HepG2 (cell line): ENCODE measurements at regions not wholly inside any gene's neighbourhood (a gene's known extent, or its start where the extent isn't known, plus 50 kb on each side); places are given as distances from the start of the nearest gene placed in this dataset.

Experiments
- ATAC-seq: fragments of 200-7000 bp; cut with Tn5 transposase; 3 replicates; pipeline ENCODE4 v1.9.1; 2020; ENCODE audit warnings: mild to moderate bottlenecking, moderate library complexity
- BruUV-seq: library from RNA; stranded (reverse); fragments of 400-500 nt; replicated peaks from 2 replicates; lab custom pipeline; 2021; lab: Mats Ljungman, UMichigan
- CTCF ChIA-PET: fragments of 300-600 bp; formaldehyde crosslinking; extraction: SDS; loops from one replicate; lab custom pipeline; 2021; ENCODE audit warnings: low total read pairs, inconsistent platforms, low intra/inter-chr PET ratio; lab: Yijun Ruan, JAX
- POLR2A ChIA-PET: fragments of 350-600 bp; sonication (Branson Sonifier 250); formaldehyde crosslinking; loops from one replicate; lab custom pipeline; 2020; ENCODE audit warnings: antibody characterized with exemption, inconsistent platforms; lab: Yijun Ruan, JAX
- DNase-seq: peaks from one replicate; pipeline ENCODE4 v3.0.0-alpha.2; 2015; ENCODE audit warnings: low spot score
- FAIRE-seq: peaks from 3 replicates; lab custom pipeline; 2011; peaks lifted over from hg19 to GRCh38; lab: Jason Lieb, UNC
- H2AFZ ChIP-seq: one replicate; pipeline ENCODE4 v1.6.1; 2011; ENCODE audit warnings: low read length, inconsistent platforms
- H3K27ac ChIP-seq: fragments of 300-600 bp; 3 replicates; pipeline ENCODE4 v1.8.0; 2011; ENCODE audit warnings: mixed run types, mild to moderate bottlenecking, mixed read lengths, low read length, inconsistent platforms; ENCODE audit not compliant: insufficient read depth; ENCODE audit errors: extremely low read length
- H3K27me3 ChIP-seq, 2 experiments: fragments of 200-600 bp in 1 of 2; 2 replicates in 1 of 2; 3 replicates in 1 of 2; pipeline versions ENCODE4 v1.6.0 to v1.8.0; 2011; ENCODE audit warnings: low read length in 2 of 2, mild to moderate bottlenecking in 2 of 2, moderate library complexity in 2 of 2, inconsistent platforms in 1 of 2; ENCODE audit not compliant: insufficient read depth in 2 of 2, control insufficient read depth in 1 of 2
- H3K36me3 ChIP-seq, 2 experiments: fragments of 200-600 bp in 1 of 2; replicated peaks in 1 of 2; 2 replicates in 1 of 2; 3 replicates in 1 of 2; pipeline versions ENCODE4 v1.5.1 to v1.8.0; 2011; ENCODE audit warnings: low read length in 2 of 2, inconsistent platforms in 1 of 2; ENCODE audit not compliant: insufficient read depth in 2 of 2, control insufficient read depth in 1 of 2
- H3K4me1 ChIP-seq: 2 replicates; pipeline ENCODE4 v1.5.1; 2012; ENCODE audit warnings: low read length, inconsistent platforms; ENCODE audit not compliant: insufficient read depth
- H3K4me2 ChIP-seq: 2 replicates; pipeline ENCODE4 v1.6.0; 2011; ENCODE audit warnings: low read depth, low read length, inconsistent platforms
- H3K4me3 ChIP-seq, 3 experiments: fragments of 200-600 bp in 1 of 3; sonication (generic), shearing (Covaris generic) in 1 of 3; replicated peaks in 1 of 3; 2 replicates each; pipeline ENCODE4 v1.5.1; 2011 to 2016; ENCODE audit warnings: low read length in 3 of 3, inconsistent platforms in 2 of 3, low read depth in 2 of 3, mild to moderate bottlenecking in 2 of 3, control low read depth in 1 of 3, mixed read lengths in 1 of 3; ENCODE audit not compliant: insufficient read depth in 1 of 3
- H3K79me2 ChIP-seq: one replicate; pipeline ENCODE4 v1.6.1; 2011; ENCODE audit warnings: low read length, inconsistent platforms; ENCODE audit not compliant: insufficient read depth
- H3K9ac ChIP-seq: 2 replicates; pipeline ENCODE4 v1.6.0; 2011; ENCODE audit warnings: mild to moderate bottlenecking, low read depth, low read length, inconsistent platforms; ENCODE audit not compliant: insufficient read depth
- H3K9me3 ChIP-seq: 2 replicates; pipeline ENCODE4 v1.5.1; 2012; ENCODE audit warnings: mild to moderate bottlenecking, low read length
- H4K20me1 ChIP-seq: 2 replicates; pipeline ENCODE4 v1.6.0; 2011; ENCODE audit warnings: inconsistent platforms, mild to moderate bottlenecking, low read length, moderate library complexity; ENCODE audit not compliant: insufficient read depth
- AGO1 ChIP-seq: fragments of 200-400 bp; formaldehyde crosslinking; IDR thresholded peaks from 2 replicates; pipeline ENCODE4 v1.6.1; 2017; ENCODE audit warnings: mild to moderate bottlenecking, low read depth, low read length, moderate library complexity; ENCODE audit not compliant: poor library complexity, severe bottlenecking
- ARID2 ChIP-seq: sonication (generic); formaldehyde crosslinking; IDR thresholded peaks from 2 replicates; pipeline ENCODE4 v1.8.1; 2022; ENCODE audit warnings: mild to moderate bottlenecking, missing genetic modification reagents, borderline replicate concordance
- CENPT ChIP-seq: sonication (generic); formaldehyde crosslinking; IDR thresholded peaks from 2 replicates; pipeline ENCODE4 v1.8.0; 2022; ENCODE audit warnings: low read depth, mild to moderate bottlenecking, moderate library complexity, missing genetic modification reagents
- ELF1 ChIP-seq: sonication (generic); formaldehyde crosslinking; IDR thresholded peaks from 2 replicates; pipeline ENCODE4 v1.4.0; 2020; ENCODE audit warnings: missing genetic modification reagents
- MTA1 ChIP-seq: sonication (generic); formaldehyde crosslinking; IDR thresholded peaks from 2 replicates; pipeline ENCODE4 v1.4.0; 2020; ENCODE audit warnings: missing genetic modification reagents, mild to moderate bottlenecking, borderline replicate concordance
- PITX1 ChIP-seq: sonication (generic); formaldehyde crosslinking; IDR thresholded peaks from 2 replicates; pipeline ENCODE4 v1.5.1; 2020; ENCODE audit warnings: mild to moderate bottlenecking, missing genetic modification reagents
- PRMT3 ChIP-seq: sonication (generic); formaldehyde crosslinking; IDR thresholded peaks from 2 replicates; pipeline ENCODE4 v1.8.1; 2022; ENCODE audit warnings: low read depth, mild to moderate bottlenecking, moderate library complexity, missing genetic modification reagents, borderline replicate concordance
- SETDB1 ChIP-seq: sonication (generic); formaldehyde crosslinking; IDR thresholded peaks from 2 replicates; pipeline ENCODE4 v1.5.1; 2020; ENCODE audit warnings: missing genetic modification reagents, mild to moderate bottlenecking, borderline replicate concordance
- WIZ ChIP-seq: sonication (generic); formaldehyde crosslinking; IDR thresholded peaks from 2 replicates; pipeline ENCODE4 v1.5.1; 2020; ENCODE audit warnings: mild to moderate bottlenecking, missing genetic modification reagents
- ZBTB21 ChIP-seq: sonication (generic); formaldehyde crosslinking; IDR thresholded peaks from 2 replicates; pipeline ENCODE4 v1.4.0; 2020; ENCODE audit warnings: missing genetic modification reagents
- ZC3H13 ChIP-seq: sonication (generic); formaldehyde crosslinking; IDR thresholded peaks from 2 replicates; pipeline ENCODE4 v1.8.1; 2023; ENCODE audit warnings: mild to moderate bottlenecking, missing genetic modification reagents, moderate library complexity
- ZNF18 ChIP-seq: sonication (generic); formaldehyde crosslinking; IDR thresholded peaks from 2 replicates; pipeline ENCODE4 v1.8.0; 2022; ENCODE audit warnings: mild to moderate bottlenecking, missing genetic modification reagents; ENCODE audit not compliant: insufficient replicate concordance
- ZNF281 ChIP-seq: sonication (generic); formaldehyde crosslinking; IDR thresholded peaks from 2 replicates; pipeline ENCODE4 v1.4.0; 2020; ENCODE audit warnings: missing genetic modification reagents, borderline replicate concordance
- ZNF30 ChIP-seq: sonication (generic); formaldehyde crosslinking; IDR thresholded peaks from 2 replicates; pipeline ENCODE4 v1.5.0; 2020; ENCODE audit warnings: mild to moderate bottlenecking, missing genetic modification reagents
- ZNF720 ChIP-seq: sonication (generic); formaldehyde crosslinking; IDR thresholded peaks from 2 replicates; pipeline ENCODE4 v1.4.0; 2020; ENCODE audit warnings: missing genetic modification reagents
- WGBS: methylation state at CpG from one replicate; pipeline ENCODE4 v1.1.6; 2017; ENCODE audit warnings: low lambda C conversion rate; 5-methylcytosine and 5-hydroxymethylcytosine counted together
- in situ Hi-C: cut with HindIII; loops from 2 replicates; pipeline ENCODE4 v1.10.0; 2017; ENCODE audit warnings: low pct_unique_long_range_greater_than_20kb; ENCODE audit not compliant: extremely low pct_ligation_motif_present
- intact Hi-C: fragments of 100-400 bp; cut with micrococcal nuclease; formaldehyde crosslinking; loops from one replicate; pipeline ENCODE4 v1.10.0; 2022; ENCODE audit not compliant: unreplicated experiment

GRCh38 chrX:39327705-39328104, 526.4 kb downstream of the MID1IP1 start (continued):
- TF ChIP-seq ZNF281 (CRISPR knock-in tag) (no peak), ZNF18 (CRISPR knock-in tag) (no peak), ZNF720 (CRISPR knock-in tag) (no peak), ARID2 (CRISPR knock-in tag) (no peak), ZC3H13 (no peak), ZNF30 (CRISPR knock-in tag) (no peak), MTA1 (CRISPR knock-in tag) (no peak)

GRCh38 chrX:39328661-39329060, 527.4 kb downstream of the MID1IP1 start:
- Histone ChIP-seq H3K9me3 (no peaks in the 10 kb centered on the region), H3K4me1 (no peaks in the 10 kb centered on the region), H3K9ac (no peak overlapping the region), H3K4me3 (no peak overlapping the region), H4K20me1 (no peaks in the 10 kb centered on the region), H3K79me2 (no peaks in the 10 kb centered on the region), H3K27me3 (no peaks in the 10 kb centered on the region), H3K36me3 (no peaks in the 10 kb centered on the region), H3K4me2 (no peak overlapping the region), H2AFZ (no peak overlapping the region), H3K27ac (no peak overlapping the region)
- 0% methylated on average over 3 of the region's 4 CpGs for WGBS
- ChIA-PET POLR2A (no interaction called here), CTCF (no interaction called here)
- ATAC-seq (no peak), FAIRE-seq (no peak), DNase-seq (no peak)
- no TSS peak for BruUV-seq
- TF ChIP-seq PITX1 (CRISPR knock-in tag) = no peak
- TF ChIP-seq WIZ = no peak
- no peak for TF ChIP-seq ELF1 (CRISPR knock-in tag)
- TF ChIP-seq CENPT = no peak
- no peak for TF ChIP-seq PRMT3 (CRISPR knock-in tag)
- no peak for TF ChIP-seq SETDB1
- no peak for TF ChIP-seq ZNF18 (CRISPR knock-in tag)
- no peak for TF ChIP-seq ZBTB21 (CRISPR knock-in tag)
- no peak for TF ChIP-seq AGO1
- in situ Hi-C loops (no loop called here), intact Hi-C loops (no loop called here)
